Activated CD8-positive, alpha-beta memory T cell treated with anti-CD3 and anti-CD28 coated beads for 36 hours (primary cell): ENCODE measurements at regions not wholly inside any gene's neighbourhood (a gene's known extent, or its start where the extent isn't known, plus 50 kb on each side); places are given as distances from the start of the nearest gene placed in this dataset.

Source experiments
- CTCF ChIA-PET: fragments of 350-600 bp; sonication (Branson Sonifier 250); formaldehyde crosslinking; loops from one replicate; lab custom pipeline; 2021; ENCODE audit warnings: antibody characterized with exemption; lab: Charles Lee
- POLR2A ChIA-PET: fragments of 350-600 bp; sonication (Branson Sonifier 250); formaldehyde crosslinking; loops from one replicate; lab custom pipeline; 2021; ENCODE audit warnings: antibody characterized with exemption; lab: Charles Lee

GRCh38 chr17:56681561-56682266 is 88.2 kb downstream of the NOG start:
- CTCF ChIA-PET: interaction anchor here (1.4 to 1.6 kb wide), 2 partner anchors 34 to 98 kb away, joined by 3 to 5 read pairs; no protein-coding TSS in a partner anchor

GRCh38 chr17:56688151-56688550 is 94.7 kb downstream of the NOG start:
- POLR2A ChIA-PET: no interaction called here

More at GRCh38 chr17:56681561-56682266, 88.2 kb downstream of the NOG start:
- POLR2A ChIA-PET: no interaction called here

GRCh38 chr17:56690441-56691291 is 97.2 kb downstream of the NOG start:
- CTCF ChIA-PET: interaction anchor here (2.2 kb wide), 1 partner anchor 25 kb away, joined by 4 read pairs; no protein-coding TSS in a partner anchor
- POLR2A ChIA-PET: no interaction called here

More at GRCh38 chr17:56688151-56688550, 94.7 kb downstream of the NOG start:
- CTCF ChIA-PET: no interaction called here

GRCh38 chr17:56694825-56695224 is 101.3 kb downstream of the NOG start:
- POLR2A ChIA-PET: no interaction called here
- CTCF ChIA-PET: interaction anchor here (1.4 kb wide), 1 partner anchor 21 kb away, joined by 4 read pairs; no protein-coding TSS in a partner anchor

GRCh38 chr17:56697190-56697589 is 103.7 kb downstream of the NOG start:
- ChIA-PET CTCF (no interaction called here), POLR2A (no interaction called here)

GRCh38 chr17:56699186-56699894 is 105.8 kb downstream of the NOG start:
- POLR2A ChIA-PET: no interaction called here
- CTCF ChIA-PET: interaction anchor here (1.2 kb wide), 1 partner anchor 81 kb away, joined by 3 read pairs; no protein-coding TSS in a partner anchor

GRCh38 chr17:56700919-56701420 is 107.5 kb downstream of the NOG start:
- ChIA-PET POLR2A (no interaction called here), CTCF (no interaction called here)

- CTCF ChIA-PET: interaction anchor here (1.7 kb wide), 1 partner anchor 8 kb away, joined by 7 read pairs; no protein-coding TSS in a partner anchor
- POLR2A ChIA-PET: no interaction called here
These were observed 114.1 kb downstream of the NOG start for GRCh38 chr17:56707312-56708219.

- ChIA-PET POLR2A (no interaction called here), CTCF (no interaction called here)
These were observed 114.7 kb downstream of the NOG start for GRCh38 chr17:56708220-56708558.

GRCh38 chr17:56708670-56709410 is 115.3 kb downstream of the NOG start:
- ChIA-PET POLR2A (no interaction called here), CTCF (no interaction called here)

GRCh38 chr17:56710986-56711385 is 117.5 kb downstream of the NOG start:
- POLR2A ChIA-PET: no interaction called here

GRCh38 chr17:56715613-56716357 is 117.9 kb downstream of the C17orf67 start:
- ChIA-PET CTCF (interaction anchor here (0.7 to 2.2 kb wide), 20 partner anchors 8 to 216 kb away, joined by 3 to 31 read pairs (median 4); partner anchors contain the start of gene NOG), POLR2A (no interaction called here)

More at GRCh38 chr17:56710986-56711385, 117.5 kb downstream of the NOG start:
- CTCF ChIA-PET: no interaction called here

- ChIA-PET POLR2A (no interaction called here), CTCF (interaction anchor here (2.2 kb wide), 1 partner anchor 125 kb away, joined by 31 read pairs; the partner anchor contains the start of gene NOG)
These were observed 116.2 kb downstream of the C17orf67 start for GRCh38 chr17:56717471-56717870.

GRCh38 chr17:56718515-56718914 is 115.2 kb downstream of the C17orf67 start:
- ChIA-PET CTCF (no interaction called here), POLR2A (no interaction called here)

- POLR2A ChIA-PET: no interaction called here
- CTCF ChIA-PET: no interaction called here
These were observed 110.3 kb downstream of the C17orf67 start for GRCh38 chr17:56723421-56723820.

- ChIA-PET POLR2A (no interaction called here), CTCF (interaction anchor here (0.6 kb wide), 1 partner anchor 9 kb away, joined by 3 read pairs; no protein-coding TSS in a partner anchor)
These were observed 109.1 kb downstream of the C17orf67 start for GRCh38 chr17:56724664-56725063.

- ChIA-PET POLR2A (no interaction called here), CTCF (no interaction called here)
These were observed 108.6 kb downstream of the C17orf67 start for GRCh38 chr17:56725144-56725543.
